ENCODE measurements at regions not wholly inside any gene's neighbourhood (a gene's known extent, or its start where the extent isn't known, plus 50 kb on each side); places are given as distances from the start of the nearest gene placed in this dataset.

DNA sequence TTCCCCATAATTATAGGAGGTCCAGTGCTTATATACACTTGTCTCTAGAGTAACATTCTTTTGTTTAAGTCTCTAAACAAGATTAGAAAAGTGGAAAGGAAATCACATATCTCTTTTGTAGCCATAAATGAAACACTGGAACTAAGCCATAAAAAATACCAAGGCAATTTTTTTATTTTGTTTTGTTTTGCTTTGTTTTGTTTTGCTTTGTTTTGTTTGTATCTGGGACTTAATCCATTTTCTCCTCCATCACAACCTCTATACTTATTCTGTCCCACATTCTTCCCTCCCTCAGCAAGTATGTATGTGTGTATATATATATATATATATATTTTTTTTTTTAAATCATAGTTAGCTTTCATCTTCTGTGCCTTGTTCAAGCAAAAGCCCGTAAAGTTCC is 436.6 kb upstream of the MPDZ start:
- no peaks in the 10 kb centered on the region for H3K79me2 ChIP-seq (ENCODE audit: control insufficient read depth, insufficient read depth, low read length)
- BruUV-seq (replicated peaks), result no TSS peak
- SMC1A ChIA-PET (ENCODE audit: uncharacterized antibody, unreplicated experiment), result no interaction called here
- no peak for TF ChIP-seq FOS (IDR thresholded peaks at IDR 0.05; ENCODE audit: borderline replicate concordance, extremely low read depth, insufficient read length)
- TF ChIP-seq, protein P1, sequence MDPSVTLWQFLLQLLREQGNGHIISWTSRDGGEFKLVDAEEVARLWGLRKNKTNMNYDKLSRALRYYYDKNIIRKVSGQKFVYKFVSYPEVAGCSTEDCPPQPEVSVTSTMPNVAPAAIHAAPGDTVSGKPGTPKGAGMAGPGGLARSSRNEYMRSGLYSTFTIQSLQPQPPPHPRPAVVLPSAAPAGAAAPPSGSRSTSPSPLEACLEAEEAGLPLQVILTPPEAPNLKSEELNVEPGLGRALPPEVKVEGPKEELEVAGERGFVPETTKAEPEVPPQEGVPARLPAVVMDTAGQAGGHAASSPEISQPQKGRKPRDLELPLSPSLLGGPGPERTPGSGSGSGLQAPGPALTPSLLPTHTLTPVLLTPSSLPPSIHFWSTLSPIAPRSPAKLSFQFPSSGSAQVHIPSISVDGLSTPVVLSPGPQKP (IDR thresholded peaks at IDR 0.05; ENCODE audit: low read depth, low read length), result no peak
- no peak for TF ChIP-seq ZNF274 (IDR thresholded peaks at IDR 0.05; ENCODE audit: insufficient read depth, insufficient read length)
- TF ChIP-seq TCF12 (IDR thresholded peaks at IDR 0.05; ENCODE audit: low read depth, low read length), result no peak
- no peak for TF ChIP-seq RBBP5 (conservative IDR thresholded peaks at IDR 0.05)
- RAD21 ChIA-PET (ENCODE audit: unreplicated experiment), result no interaction called here
- no peak for DNase-seq (ENCODE audit: low read depth, low spot score)
- in situ Hi-C loops (cut with MboI), result no loop called here
- intact Hi-C loops (cut with micrococcal nuclease; ENCODE audit: unreplicated experiment), result no loop called here
- no peaks in the 10 kb centered on the region for H3K27me3 ChIP-seq (replicated peaks in 1 of 2; ENCODE audit: control insufficient read depth in 2 of 2, insufficient read depth in 2 of 2, low read length in 1 of 2)
- POLR2A ChIA-PET, result no interaction called here
- ATAC-seq, result no peak
- no peak overlapping the region for H3K4me3 ChIP-seq
- H2AFZ ChIP-seq (ENCODE audit: control insufficient read depth, low read depth, low read length), result no peak overlapping the region
- H3K36me3 ChIP-seq (ENCODE audit: control insufficient read depth in 2 of 2, insufficient read depth in 2 of 2, low read length in 1 of 2), result no peaks in the 10 kb centered on the region
- H3K4me2 ChIP-seq (ENCODE audit: control insufficient read depth, insufficient read depth), result no peak overlapping the region
- whole genome bisulfite sequencing (ENCODE audit: insufficient coverage, insufficient replicate concordance, low lambda C conversion rate, missing lambda C conversion rate), result 0% methylated on average over 1 of the region's 1 CpG
- H3K4me1 ChIP-seq (ENCODE audit: control insufficient read depth, insufficient read depth, low read length), result no peaks in the 10 kb centered on the region
- FAIRE-seq, result no peak
- no peaks in the 10 kb centered on the region for H4K20me1 ChIP-seq (ENCODE audit: control insufficient read depth, insufficient read depth)
- CTCF ChIA-PET, result no interaction called here
- H3K9me3 ChIP-seq (replicated peaks; ENCODE audit: control insufficient read depth, insufficient read depth, low read length), result no peaks in the 10 kb centered on the region
- H3K27ac ChIP-seq (ENCODE audit: control insufficient read depth, insufficient read depth), result no peak overlapping the region
- no peak overlapping the region for H3K9ac ChIP-seq (ENCODE audit: control insufficient read depth, insufficient read depth, low read length)

DNA sequence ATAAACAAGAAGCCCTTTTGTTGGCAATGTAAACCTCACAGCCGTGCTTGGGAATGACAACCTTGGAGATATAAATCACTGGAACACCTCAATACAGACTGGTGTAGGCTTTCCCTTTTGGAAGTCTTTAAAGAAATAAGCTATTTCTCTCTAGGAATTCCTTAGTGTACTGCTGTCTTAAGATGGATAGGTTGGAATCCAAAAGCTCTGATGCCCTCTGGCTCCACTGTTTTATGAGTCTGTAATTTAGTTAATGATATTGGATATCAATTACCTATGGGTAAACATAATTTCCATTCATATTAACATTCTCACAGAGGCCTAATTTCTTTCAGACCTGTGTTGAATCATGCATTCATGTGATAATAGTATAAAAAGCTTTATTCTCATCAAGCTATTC is 435.9 kb upstream of the MPDZ start:
- ATAC-seq (no peak), DNase-seq (ENCODE audit: low read depth, low spot score) (no peak), FAIRE-seq (no peak)
- Histone ChIP-seq H3K27ac (ENCODE audit: control insufficient read depth, insufficient read depth) (no peak overlapping the region), H3K4me2 (ENCODE audit: control insufficient read depth, insufficient read depth) (no peak overlapping the region), H3K27me3 (replicated peaks in 1 of 2; ENCODE audit: control insufficient read depth in 2 of 2, insufficient read depth in 2 of 2, low read length in 1 of 2) (no peaks in the 10 kb centered on the region), H2AFZ (ENCODE audit: control insufficient read depth, low read depth, low read length) (no peak overlapping the region), H4K20me1 (ENCODE audit: control insufficient read depth, insufficient read depth) (no peaks in the 10 kb centered on the region), H3K9me3 (replicated peaks; ENCODE audit: control insufficient read depth, insufficient read depth, low read length) (no peaks in the 10 kb centered on the region), H3K36me3 (ENCODE audit: control insufficient read depth in 2 of 2, insufficient read depth in 2 of 2, low read length in 1 of 2) (no peaks in the 10 kb centered on the region), H3K79me2 (ENCODE audit: control insufficient read depth, insufficient read depth, low read length) (no peaks in the 10 kb centered on the region), H3K4me3 (no peak overlapping the region), H3K4me1 (ENCODE audit: control insufficient read depth, insufficient read depth, low read length) (no peaks in the 10 kb centered on the region), H3K9ac (ENCODE audit: control insufficient read depth, insufficient read depth, low read length) (no peak overlapping the region)
- no TSS peak for BruUV-seq (replicated peaks)
- SMC1A ChIA-PET (ENCODE audit: uncharacterized antibody, unreplicated experiment), result no interaction called here
- CTCF ChIA-PET, result no interaction called here
- POLR2A ChIA-PET, result no interaction called here
- in situ Hi-C loops (cut with MboI), result no loop called here
- RAD21 ChIA-PET (ENCODE audit: unreplicated experiment), result no interaction called here
- WGBS (ENCODE audit: insufficient coverage, insufficient replicate concordance, low lambda C conversion rate, missing lambda C conversion rate), result 0% methylated on average over 1 of the region's 1 CpG
- intact Hi-C loops (cut with micrococcal nuclease; ENCODE audit: unreplicated experiment), result no loop called here
- no peak for TF ChIP-seq MTA2 (IDR thresholded peaks at IDR 0.05; ENCODE audit: low read depth)
- TF ChIP-seq, protein P2, sequence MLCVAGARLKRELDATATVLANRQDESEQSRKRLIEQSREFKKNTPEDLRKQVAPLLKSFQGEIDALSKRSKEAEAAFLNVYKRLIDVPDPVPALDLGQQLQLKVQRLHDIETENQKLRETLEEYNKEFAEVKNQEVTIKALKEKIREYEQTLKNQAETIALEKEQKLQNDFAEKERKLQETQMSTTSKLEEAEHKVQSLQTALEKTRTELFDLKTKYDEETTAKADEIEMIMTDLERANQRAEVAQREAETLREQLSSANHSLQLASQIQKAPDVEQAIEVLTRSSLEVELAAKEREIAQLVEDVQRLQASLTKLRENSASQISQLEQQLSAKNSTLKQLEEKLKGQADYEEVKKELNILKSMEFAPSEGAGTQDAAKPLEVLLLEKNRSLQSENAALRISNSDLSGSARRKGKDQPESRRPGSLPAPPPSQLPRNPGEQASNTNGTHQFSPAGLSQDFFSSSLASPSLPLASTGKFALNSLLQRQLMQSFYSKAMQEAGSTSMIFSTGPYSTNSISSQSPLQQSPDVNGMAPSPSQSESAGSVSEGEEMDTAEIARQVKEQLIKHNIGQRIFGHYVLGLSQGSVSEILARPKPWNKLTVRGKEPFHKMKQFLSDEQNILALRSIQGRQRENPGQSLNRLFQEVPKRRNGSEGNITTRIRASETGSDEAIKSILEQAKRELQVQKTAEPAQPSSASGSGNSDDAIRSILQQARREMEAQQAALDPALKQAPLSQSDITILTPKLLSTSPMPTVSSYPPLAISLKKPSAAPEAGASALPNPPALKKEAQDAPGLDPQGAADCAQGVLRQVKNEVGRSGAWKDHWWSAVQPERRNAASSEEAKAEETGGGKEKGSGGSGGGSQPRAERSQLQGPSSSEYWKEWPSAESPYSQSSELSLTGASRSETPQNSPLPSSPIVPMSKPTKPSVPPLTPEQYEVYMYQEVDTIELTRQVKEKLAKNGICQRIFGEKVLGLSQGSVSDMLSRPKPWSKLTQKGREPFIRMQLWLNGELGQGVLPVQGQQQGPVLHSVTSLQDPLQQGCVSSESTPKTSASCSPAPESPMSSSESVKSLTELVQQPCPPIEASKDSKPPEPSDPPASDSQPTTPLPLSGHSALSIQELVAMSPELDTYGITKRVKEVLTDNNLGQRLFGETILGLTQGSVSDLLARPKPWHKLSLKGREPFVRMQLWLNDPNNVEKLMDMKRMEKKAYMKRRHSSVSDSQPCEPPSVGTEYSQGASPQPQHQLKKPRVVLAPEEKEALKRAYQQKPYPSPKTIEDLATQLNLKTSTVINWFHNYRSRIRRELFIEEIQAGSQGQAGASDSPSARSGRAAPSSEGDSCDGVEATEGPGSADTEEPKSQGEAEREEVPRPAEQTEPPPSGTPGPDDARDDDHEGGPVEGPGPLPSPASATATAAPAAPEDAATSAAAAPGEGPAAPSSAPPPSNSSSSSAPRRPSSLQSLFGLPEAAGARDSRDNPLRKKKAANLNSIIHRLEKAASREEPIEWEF (IDR thresholded peaks at IDR 0.05; ENCODE audit: insufficient replicate concordance, low read depth, low read length), result no peak
- TF ChIP-seq TCF3 (IDR thresholded peaks at IDR 0.05; ENCODE audit: borderline replicate concordance, insufficient read depth, low read depth, low read length), result no peak
- no peak for TF ChIP-seq NRF1 (conservative IDR thresholded peaks at IDR 0.05; ENCODE audit: low read depth, low read length)
- TF ChIP-seq BCL11A (IDR thresholded peaks at IDR 0.05; ENCODE audit: low read depth, low read length), result no peak
- TF ChIP-seq, protein P3, sequence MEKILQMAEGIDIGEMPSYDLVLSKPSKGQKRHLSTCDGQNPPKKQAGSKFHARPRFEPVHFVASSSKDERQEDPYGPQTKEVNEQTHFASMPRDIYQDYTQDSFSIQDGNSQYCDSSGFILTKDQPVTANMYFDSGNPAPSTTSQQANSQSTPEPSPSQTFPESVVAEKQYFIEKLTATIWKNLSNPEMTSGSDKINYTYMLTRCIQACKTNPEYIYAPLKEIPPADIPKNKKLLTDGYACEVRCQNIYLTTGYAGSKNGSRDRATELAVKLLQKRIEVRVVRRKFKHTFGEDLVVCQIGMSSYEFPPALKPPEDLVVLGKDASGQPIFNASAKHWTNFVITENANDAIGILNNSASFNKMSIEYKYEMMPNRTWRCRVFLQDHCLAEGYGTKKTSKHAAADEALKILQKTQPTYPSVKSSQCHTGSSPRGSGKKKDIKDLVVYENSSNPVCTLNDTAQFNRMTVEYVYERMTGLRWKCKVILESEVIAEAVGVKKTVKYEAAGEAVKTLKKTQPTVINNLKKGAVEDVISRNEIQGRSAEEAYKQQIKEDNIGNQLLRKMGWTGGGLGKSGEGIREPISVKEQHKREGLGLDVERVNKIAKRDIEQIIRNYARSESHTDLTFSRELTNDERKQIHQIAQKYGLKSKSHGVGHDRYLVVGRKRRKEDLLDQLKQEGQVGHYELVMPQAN (conservative IDR thresholded peaks at IDR 0.05), result no peak
